ENCODE measurements at regions not wholly inside any gene's neighbourhood (a gene's known extent, or its start where the extent isn't known, plus 50 kb on each side); places are given as distances from the start of the nearest gene placed in this dataset.

GRCh38 chr14:61130512-61131260 lies 149.6 kb downstream of the SLC38A6 start:
- TF ChIP-seq, protein P1, sequence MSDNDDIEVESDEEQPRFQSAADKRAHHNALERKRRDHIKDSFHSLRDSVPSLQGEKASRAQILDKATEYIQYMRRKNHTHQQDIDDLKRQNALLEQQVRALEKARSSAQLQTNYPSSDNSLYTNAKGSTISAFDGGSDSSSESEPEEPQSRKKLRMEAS (IDR thresholded peaks at IDR 0.05; ENCODE audit: low read depth, low read length) = no peak
- TF ChIP-seq CTCF (IDR thresholded peaks at IDR 0.05; ENCODE audit: low read depth, low read length) (no peak), POLR2A (IDR thresholded peaks at IDR 0.05; ENCODE audit: extremely low read depth, insufficient read length) (no peak), MYC (IDR thresholded peaks at IDR 0.05; ENCODE audit: low read depth, low read length) (no peak)
